Germinal center (tissue), 1 donor: ENCODE measurements at regions not wholly inside any gene's neighbourhood (a gene's known extent, or its start where the extent isn't known, plus 50 kb on each side); places are given as distances from the start of the nearest gene placed in this dataset.
"Not testable (repeated sequence)": the region's sequence is repeated elsewhere in the genome, so short reads cannot be mapped to it uniquely, and the experiment has no call there.

Experiments used
- DNase-seq: peaks from one replicate; pipeline ENCODE4 v3.0.0; 2012; ENCODE audit warnings: mixed read lengths, low spot score

DNA sequence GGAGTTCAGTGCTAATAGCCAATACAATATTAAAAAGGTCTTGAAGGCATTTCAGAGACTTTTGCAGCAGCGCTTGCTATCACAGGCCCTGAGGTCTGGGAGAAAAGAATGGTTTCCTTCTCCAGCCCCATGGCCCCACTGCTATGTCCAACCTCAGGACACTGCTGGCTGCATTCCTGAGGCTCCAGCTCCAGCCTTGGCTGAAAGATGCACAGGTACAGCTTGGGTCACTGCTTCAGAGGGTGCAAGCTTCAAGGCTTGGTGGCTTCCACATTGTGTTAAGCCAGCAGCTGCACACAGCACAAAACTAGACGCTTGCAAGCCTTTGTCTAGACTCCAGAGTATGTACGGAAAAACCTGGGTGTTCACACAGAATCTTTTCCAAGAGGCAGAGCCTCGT is 589.2 kb downstream of the CWH43 start:
- DNase-seq, result not testable (repeated sequence)

DNA sequence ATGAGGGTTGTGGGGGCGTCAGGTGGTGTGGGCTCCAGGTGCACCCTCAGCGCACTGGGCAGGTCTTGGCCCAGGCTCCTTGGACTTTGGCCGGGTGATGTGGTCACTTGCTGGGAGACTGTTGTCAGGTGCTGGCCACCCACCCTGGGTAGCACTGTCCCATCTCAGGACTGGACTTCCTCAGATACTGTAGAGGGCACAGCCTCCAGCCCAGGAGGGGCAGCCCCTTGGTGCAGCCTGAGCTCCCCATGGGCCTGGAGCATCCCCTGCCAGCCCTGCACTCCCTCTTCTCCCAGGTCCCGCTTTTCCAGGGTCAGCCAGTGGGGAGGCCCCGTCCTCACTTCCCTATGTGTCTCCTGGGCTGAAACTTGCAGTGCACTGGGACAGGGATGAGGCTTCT is 592.3 kb downstream of the CWH43 start:
- not testable (repeated sequence) for DNase-seq

DNA sequence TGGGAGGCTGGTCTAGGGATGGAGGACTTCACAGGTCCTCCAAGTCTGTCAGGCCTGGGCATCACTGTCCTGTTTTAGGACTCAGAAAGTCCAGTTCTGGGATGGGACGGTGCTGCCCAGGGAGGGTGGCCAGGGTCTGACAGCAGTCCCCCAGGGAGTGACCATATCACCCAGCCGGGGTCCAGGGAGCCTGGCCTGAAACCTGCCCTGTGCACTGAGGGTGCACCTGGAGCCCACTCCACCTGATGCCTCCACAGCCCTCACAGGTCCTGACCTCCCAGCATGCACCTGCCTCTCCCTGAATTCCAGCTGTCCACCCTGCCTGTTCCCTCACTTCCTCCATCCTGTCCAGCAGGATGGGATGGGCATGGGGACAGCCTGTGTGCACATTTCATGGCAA is 592.8 kb downstream of the CWH43 start:
- DNase-seq, result not testable (repeated sequence)

DNA sequence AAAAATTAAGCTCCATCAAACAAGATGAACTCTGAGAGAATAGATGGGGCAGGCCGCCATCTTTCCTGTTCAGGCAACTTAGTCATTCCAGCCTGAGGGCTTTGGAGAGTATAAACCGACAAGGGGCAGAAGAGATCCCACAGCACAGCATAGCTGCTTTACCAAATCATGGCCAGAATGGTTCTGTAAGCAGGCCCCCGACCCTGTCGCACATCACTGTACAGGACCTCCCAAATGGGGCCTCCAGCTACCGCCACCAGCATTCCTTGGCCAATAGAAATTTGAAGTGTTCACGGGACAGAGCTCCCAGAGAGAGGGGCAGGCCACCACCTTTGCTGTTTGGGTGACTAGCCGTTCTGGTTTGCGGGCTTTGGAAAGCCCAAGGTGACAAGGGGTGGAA is 594.1 kb downstream of the CWH43 start:
- DNase-seq, result not testable (repeated sequence)

DNA sequence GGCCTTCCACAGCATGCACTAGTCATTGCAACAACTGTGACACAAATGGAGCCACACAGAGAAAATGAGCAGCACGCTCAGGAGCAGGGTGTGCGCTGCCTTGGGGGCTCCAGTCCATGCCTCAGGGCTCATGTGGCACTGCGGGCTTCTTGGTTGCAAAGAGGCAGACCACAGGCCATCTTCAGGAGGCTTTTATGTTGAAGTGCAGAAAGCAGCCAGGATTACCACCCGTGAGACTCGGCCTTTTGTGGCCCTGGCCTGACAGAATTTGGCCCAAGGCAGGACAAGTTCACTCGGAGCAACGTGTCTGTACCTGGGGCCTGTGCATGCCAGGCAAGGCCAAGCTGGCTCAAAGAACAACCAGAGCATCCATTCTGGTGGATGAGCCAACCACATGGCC is 602.3 kb downstream of the CWH43 start:
- DNase-seq, result not testable (repeated sequence)

DNA sequence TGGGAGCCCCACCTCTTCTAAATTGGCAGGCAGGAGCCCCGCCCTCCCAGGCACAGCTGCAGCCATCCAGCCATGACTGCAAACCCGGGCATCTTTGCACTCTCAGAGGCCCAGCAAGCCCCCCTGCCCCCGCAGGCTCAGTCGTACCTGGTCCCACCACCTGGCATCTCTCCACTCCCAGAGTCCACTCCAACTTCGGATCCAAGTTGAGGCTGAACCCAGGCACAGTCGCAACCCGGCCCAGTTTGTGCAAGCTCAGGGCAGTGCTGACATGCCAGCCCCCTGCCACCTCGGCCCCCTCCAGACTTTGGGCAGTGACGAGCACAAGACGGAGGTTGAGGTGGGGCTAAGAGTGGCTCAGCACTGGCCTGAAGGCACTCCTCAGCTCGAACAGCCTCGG is 632.4 kb downstream of the CWH43 start:
- DNase-seq, result not testable (repeated sequence)

DNA sequence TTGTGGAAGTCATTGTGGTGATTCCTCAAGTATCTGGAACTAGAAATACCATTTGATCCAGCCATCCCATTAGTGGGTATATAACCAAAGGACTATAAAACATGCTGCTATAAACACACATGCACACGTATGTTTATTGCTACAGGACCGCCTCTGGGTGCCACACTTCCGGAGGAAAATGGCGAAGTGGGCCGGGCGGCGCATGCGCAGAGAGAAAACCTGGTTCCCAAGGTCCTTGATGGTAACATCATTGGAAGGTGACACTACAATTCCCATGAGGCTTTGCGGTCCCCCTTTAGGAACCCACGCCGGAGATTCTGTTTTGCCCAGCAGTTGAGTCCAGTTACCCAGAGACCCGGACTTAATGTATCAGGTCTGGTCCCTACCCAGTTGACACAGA is 640.4 kb downstream of the CWH43 start:
- DNase-seq, result not testable (repeated sequence)
